Central memory CD4-positive, alpha-beta T cell (primary cell): ENCODE measurements at regions not wholly inside any gene's neighbourhood (a gene's known extent, or its start where the extent isn't known, plus 50 kb on each side); places are given as distances from the start of the nearest gene placed in this dataset.

Source experiments
- DNase-seq: peaks from one replicate; pipeline ENCODE4 v3.0.0; 2022

- no peak for DNase-seq
Measured at GRCh38 chr13:22063416-22064124, 392.7 kb downstream of the FGF9 start.

GRCh38 chr13:22064854-22065620, 394.2 kb downstream of the FGF9 start:
- no peak for DNase-seq

GRCh38 chr13:22073718-22074117, 402.8 kb downstream of the FGF9 start:
- no peak for DNase-seq

- DNase-seq = no peak
Measured at GRCh38 chr13:22074403-22074802, 403.5 kb downstream of the FGF9 start.

GRCh38 chr13:22076658-22077057, 405.8 kb downstream of the FGF9 start:
- DNase-seq = peak; percentile 20

- DNase-seq = no peak
Measured at GRCh38 chr13:22077205-22077683, 406.4 kb downstream of the FGF9 start.

- no peak for DNase-seq
Measured at GRCh38 chr13:22077764-22078163, 406.9 kb downstream of the FGF9 start.

GRCh38 chr13:22079961-22080360, 409.1 kb downstream of the FGF9 start:
- no peak for DNase-seq

GRCh38 chr13:22080832-22081231, 410.0 kb downstream of the FGF9 start:
- no peak for DNase-seq

- no peak for DNase-seq
Measured at GRCh38 chr13:22081430-22081829, 410.6 kb downstream of the FGF9 start.

GRCh38 chr13:22082030-22082429, 411.2 kb downstream of the FGF9 start:
- no peak for DNase-seq

- DNase-seq = peak; percentile 47
Measured at GRCh38 chr13:22082437-22083100, 411.7 kb downstream of the FGF9 start.

GRCh38 chr13:22085001-22085400, 414.1 kb downstream of the FGF9 start:
- DNase-seq = no peak

- no peak for DNase-seq
Measured at GRCh38 chr13:22086597-22087330, 415.9 kb downstream of the FGF9 start.

- DNase-seq = no peak
Measured at GRCh38 chr13:22090106-22090505, 419.2 kb downstream of the FGF9 start.

GRCh38 chr13:22091222-22091970, 420.5 kb downstream of the FGF9 start:
- DNase-seq = no peak

- DNase-seq = no peak
Measured at GRCh38 chr13:22091971-22092300, 421.1 kb downstream of the FGF9 start.

GRCh38 chr13:22092791-22093560, 422.1 kb downstream of the FGF9 start:
- no peak for DNase-seq

GRCh38 chr13:22095794-22096193, 424.9 kb downstream of the FGF9 start:
- DNase-seq = no peak

GRCh38 chr13:22099585-22099984, 428.7 kb downstream of the FGF9 start:
- DNase-seq = no peak

- DNase-seq = no peak
Measured at GRCh38 chr13:22102271-22102670, 431.4 kb downstream of the FGF9 start.
